H1 (cell line): ENCODE measurements at regions not wholly inside any gene's neighbourhood (a gene's known extent, or its start where the extent isn't known, plus 50 kb on each side); places are given as distances from the start of the nearest gene placed in this dataset.

ENCODE experiments used
- ASH2L ChIP-seq: fragments of 200-600, 300-600 bp; sonication (generic); IDR thresholded peaks from one replicate; pipeline ENCODE4 v1.7.1; 2017; ENCODE audit warnings: low read length
- BRCA1 ChIP-seq: IDR thresholded peaks from 2 replicates; pipeline ENCODE4 v1.6.1; 2012; ENCODE audit warnings: low read depth, low read length, improper control_type of control experiment
- CEBPB ChIP-seq: IDR thresholded peaks from 2 replicates; pipeline ENCODE4 v1.6.1; 2012; ENCODE audit warnings: low read depth, low read length
- EP300 ChIP-seq, 2 experiments: IDR thresholded peaks; 1 replicate in 1 of 2; 2 replicates in 1 of 2; pipeline ENCODE4 v1.6.1; 2011 to 2012; ENCODE audit warnings: low read depth in 2 of 2, low read length in 2 of 2, mild to moderate bottlenecking in 2 of 2, borderline replicate concordance in 1 of 2, inconsistent platforms in 1 of 2, moderate library complexity in 1 of 2
- FOSL1 ChIP-seq: IDR thresholded peaks from 2 replicates; pipeline ENCODE4 v1.6.1; 2011; ENCODE audit warnings: mild to moderate bottlenecking, low read depth, low read length, moderate library complexity; ENCODE audit not compliant: insufficient read depth
- MAFK ChIP-seq: IDR thresholded peaks from 2 replicates; pipeline ENCODE4 v1.6.1; 2012; ENCODE audit warnings: low read depth, mild to moderate bottlenecking, improper control_type of control experiment, low read length
- POLR2A ChIP-seq, 2 experiments: IDR thresholded peaks; 1 replicate in 1 of 2; 2 replicates in 1 of 2; pipeline ENCODE4 v1.6.1; 2011; ENCODE audit warnings: low read depth in 2 of 2, low read length in 2 of 2, mild to moderate bottlenecking in 2 of 2; ENCODE audit errors: control extremely low read depth in 1 of 2
- POLR2AphosphoS5 ChIP-seq: IDR thresholded peaks from 2 replicates; pipeline ENCODE4 v1.6.1; 2011; ENCODE audit warnings: low read depth, low read length
- RFX5 ChIP-seq: IDR thresholded peaks from 2 replicates; pipeline ENCODE4 v1.6.1; 2011; ENCODE audit warnings: low read depth, low read length, improper control_type of control experiment, borderline replicate concordance
- SIN3A ChIP-seq, 2 experiments: IDR thresholded peaks in 1 of 2; conservative IDR thresholded peaks in 1 of 2; 2 replicates each; pipeline ENCODE4 v1.6.1; 2011 to 2012; ENCODE audit warnings: low read length in 2 of 2, improper control_type of control experiment in 1 of 2, low read depth in 1 of 2, mild to moderate bottlenecking in 1 of 2
- SP1 ChIP-seq: IDR thresholded peaks from 2 replicates; pipeline ENCODE4 v1.6.1; 2011; ENCODE audit warnings: low read depth, low read length
- TF ChIP-seq, protein P1 (sequence below), 3 experiments: IDR thresholded peaks; 1 replicate in 2 of 3; 2 replicates in 1 of 3; pipeline versions ENCODE4 v1.5.1 to v1.6.1; 2011; ENCODE audit warnings: low read length in 3 of 3, mild to moderate bottlenecking in 3 of 3, inconsistent platforms in 2 of 3, low read depth in 1 of 3, moderate library complexity in 1 of 3; ENCODE audit not compliant: insufficient read depth in 1 of 3; ENCODE audit errors: control extremely low read depth in 1 of 3

DNA sequence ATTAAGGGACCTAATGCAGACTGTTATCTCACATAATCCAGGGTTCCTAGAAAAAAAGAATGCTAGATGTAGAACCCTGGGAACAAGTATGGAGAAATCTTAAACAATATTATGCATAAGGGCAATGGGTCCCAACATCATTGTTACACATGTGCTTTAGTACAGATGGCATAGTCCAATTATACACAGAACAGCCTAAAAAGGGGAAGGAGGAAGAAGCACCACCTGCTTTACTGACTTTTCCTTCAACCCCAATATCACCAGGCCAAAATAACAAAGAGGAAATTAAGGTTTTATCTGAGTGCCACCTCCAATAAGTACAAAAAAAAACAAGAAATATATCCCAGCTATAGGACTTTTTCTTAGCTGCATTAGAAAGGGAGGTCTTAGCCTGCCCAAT is 211.9 kb downstream of the RPS4Y2 start:
- TF ChIP-seq, protein P1, sequence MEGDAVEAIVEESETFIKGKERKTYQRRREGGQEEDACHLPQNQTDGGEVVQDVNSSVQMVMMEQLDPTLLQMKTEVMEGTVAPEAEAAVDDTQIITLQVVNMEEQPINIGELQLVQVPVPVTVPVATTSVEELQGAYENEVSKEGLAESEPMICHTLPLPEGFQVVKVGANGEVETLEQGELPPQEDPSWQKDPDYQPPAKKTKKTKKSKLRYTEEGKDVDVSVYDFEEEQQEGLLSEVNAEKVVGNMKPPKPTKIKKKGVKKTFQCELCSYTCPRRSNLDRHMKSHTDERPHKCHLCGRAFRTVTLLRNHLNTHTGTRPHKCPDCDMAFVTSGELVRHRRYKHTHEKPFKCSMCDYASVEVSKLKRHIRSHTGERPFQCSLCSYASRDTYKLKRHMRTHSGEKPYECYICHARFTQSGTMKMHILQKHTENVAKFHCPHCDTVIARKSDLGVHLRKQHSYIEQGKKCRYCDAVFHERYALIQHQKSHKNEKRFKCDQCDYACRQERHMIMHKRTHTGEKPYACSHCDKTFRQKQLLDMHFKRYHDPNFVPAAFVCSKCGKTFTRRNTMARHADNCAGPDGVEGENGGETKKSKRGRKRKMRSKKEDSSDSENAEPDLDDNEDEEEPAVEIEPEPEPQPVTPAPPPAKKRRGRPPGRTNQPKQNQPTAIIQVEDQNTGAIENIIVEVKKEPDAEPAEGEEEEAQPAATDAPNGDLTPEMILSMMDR (IDR thresholded peaks at IDR 0.05; ENCODE audit: control extremely low read depth in 1 of 3, insufficient read depth in 1 of 3, low read depth in 1 of 3, low read length in 3 of 3): no peak
- TF ChIP-seq POLR2AphosphoS5 (no peak), MAFK (no peak), EP300 (IDR thresholded peaks at IDR 0.05; ENCODE audit: borderline replicate concordance in 1 of 2, low read depth in 2 of 2, low read length in 2 of 2) (no peak), SIN3A (conservative IDR thresholded peaks at IDR 0.05 in 1 of 2, IDR thresholded peaks at IDR 0.05 in 1 of 2; ENCODE audit: low read depth in 1 of 2, low read length in 2 of 2) (no peak), ASH2L (no peak), POLR2A (IDR thresholded peaks at IDR 0.05; ENCODE audit: control extremely low read depth in 1 of 2, low read depth in 2 of 2, low read length in 2 of 2) (no peak), FOSL1 (no peak), CEBPB (no peak), BRCA1 (no peak), SP1 (no peak), RFX5 (no peak)
